GM12872 (cell line): ENCODE measurements at regions not wholly inside any gene's neighbourhood (a gene's known extent, or its start where the extent isn't known, plus 50 kb on each side); places are given as distances from the start of the nearest gene placed in this dataset.

Experiments
- TF ChIP-seq, protein P1 (sequence below): IDR thresholded peaks from 3 replicates; pipeline ENCODE4 v1.5.1; 2011; ENCODE audit warnings: low read depth, mild to moderate bottlenecking, low read length, moderate library complexity; ENCODE audit not compliant: insufficient read depth

DNA sequence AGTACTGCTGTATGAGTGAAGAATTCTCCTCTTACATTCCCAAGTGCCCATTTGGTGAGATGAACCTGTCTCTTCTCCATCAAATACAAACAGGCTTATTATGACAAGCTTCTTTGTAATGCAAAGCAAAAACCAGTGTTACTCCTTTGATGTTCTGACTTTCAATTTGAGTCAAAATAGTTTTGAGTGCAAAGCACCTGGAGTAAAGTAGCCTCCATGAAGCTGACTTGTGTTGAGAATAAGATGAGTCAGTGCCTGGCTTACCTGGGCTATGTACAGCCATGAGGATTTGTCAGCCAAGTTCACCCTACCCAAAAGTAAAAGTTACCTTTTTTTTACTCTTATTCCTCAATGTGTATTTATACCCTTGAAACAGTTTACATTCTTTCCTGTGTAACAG, 132.5 kb upstream of the FMR1 start:
- TF ChIP-seq, protein P1, sequence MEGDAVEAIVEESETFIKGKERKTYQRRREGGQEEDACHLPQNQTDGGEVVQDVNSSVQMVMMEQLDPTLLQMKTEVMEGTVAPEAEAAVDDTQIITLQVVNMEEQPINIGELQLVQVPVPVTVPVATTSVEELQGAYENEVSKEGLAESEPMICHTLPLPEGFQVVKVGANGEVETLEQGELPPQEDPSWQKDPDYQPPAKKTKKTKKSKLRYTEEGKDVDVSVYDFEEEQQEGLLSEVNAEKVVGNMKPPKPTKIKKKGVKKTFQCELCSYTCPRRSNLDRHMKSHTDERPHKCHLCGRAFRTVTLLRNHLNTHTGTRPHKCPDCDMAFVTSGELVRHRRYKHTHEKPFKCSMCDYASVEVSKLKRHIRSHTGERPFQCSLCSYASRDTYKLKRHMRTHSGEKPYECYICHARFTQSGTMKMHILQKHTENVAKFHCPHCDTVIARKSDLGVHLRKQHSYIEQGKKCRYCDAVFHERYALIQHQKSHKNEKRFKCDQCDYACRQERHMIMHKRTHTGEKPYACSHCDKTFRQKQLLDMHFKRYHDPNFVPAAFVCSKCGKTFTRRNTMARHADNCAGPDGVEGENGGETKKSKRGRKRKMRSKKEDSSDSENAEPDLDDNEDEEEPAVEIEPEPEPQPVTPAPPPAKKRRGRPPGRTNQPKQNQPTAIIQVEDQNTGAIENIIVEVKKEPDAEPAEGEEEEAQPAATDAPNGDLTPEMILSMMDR: no peak

DNA sequence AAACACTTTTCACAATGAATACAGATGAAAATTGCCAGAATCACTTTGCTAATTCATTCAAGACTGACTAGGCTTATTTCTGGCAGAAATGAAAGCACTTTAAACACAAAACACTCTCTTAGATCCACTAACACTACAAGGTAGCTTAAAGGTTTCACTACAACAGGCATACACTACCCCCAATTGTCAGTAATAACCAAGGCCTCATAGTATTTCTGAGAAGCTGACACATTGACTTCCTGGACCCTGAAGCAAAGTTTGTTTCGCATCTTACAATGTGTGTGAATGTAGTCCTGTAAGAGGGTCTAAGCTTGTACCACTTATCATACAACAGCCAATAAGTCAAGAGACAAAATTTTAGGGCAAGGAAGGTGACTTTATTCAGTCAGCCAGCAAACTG, 129.9 kb upstream of the FMR1 start:
- TF ChIP-seq, protein P1: no peak

DNA sequence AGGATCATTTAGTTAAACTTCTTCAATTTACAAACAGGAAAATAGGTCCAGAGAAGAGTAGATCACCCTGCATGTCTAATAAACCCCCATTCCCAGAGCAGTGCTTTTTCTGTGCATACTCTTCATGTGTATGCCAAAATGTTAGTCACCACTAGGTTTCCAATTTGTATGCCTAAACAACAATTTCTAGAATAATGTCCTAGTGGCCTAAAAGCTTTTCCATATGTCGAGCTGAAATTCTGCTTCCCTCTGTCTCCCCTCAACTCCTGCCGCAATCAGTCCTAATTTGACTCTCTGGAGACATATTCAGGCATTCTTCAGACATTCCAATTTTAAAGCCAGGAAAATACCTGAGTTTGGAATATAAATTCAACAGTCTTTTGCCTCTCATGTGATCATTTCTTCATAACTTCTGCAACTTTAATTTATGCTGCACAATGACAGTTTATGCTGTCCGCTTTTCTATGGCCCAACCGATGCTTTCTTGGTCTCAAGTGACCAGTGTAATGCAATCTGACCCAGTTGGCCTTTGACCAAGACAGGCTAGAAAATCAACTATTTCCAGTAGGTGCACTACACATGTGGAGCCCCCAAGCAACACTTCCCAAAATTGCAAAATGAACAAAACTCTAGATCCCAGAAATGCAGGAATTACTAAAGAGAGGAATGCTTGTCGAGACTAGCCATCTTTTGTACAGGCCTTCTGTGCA, 122.9 kb upstream of the FMR1 start:
- TF ChIP-seq, protein P1: no peak

DNA sequence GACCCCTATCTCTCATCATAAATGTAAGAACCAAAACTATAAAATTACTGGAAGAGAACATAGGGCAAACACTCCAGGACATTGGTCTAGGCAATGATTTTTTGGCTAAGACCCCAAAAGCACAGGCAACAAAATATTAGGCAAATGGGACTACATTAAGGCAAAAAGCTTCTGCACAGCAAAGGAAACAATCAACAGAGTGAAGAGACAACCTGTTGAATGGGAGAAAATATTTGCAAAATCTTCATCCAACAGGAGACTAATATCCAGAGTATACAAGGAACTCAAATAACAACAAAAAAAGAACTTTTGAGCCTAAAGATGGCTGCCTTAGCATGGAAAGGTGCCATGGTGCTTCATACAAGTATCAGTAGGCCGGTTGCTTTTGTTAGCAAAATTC, 111.1 kb upstream of the FMR1 start:
- TF ChIP-seq, protein P1: no peak

DNA sequence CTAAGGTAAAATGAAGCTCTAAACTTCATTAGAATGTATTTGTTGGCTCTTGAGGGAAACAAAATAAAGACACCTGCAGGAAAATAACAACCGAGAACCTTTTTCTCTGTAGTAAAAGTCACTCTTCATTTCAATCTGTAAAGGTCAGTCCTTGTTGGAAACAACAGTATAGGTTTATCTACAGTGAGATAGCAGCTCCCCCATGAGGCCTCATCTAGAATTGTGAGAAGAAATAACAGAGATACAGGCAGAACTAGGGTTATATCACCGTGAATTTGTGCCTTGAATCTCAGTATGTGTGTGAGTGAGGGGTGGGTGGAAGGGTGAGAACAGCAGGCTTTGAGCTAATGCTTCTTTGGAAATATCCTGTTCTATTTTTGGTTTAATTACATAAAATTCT, 107.8 kb upstream of the FMR1 start:
- TF ChIP-seq, protein P1: peak; percentile 41

DNA sequence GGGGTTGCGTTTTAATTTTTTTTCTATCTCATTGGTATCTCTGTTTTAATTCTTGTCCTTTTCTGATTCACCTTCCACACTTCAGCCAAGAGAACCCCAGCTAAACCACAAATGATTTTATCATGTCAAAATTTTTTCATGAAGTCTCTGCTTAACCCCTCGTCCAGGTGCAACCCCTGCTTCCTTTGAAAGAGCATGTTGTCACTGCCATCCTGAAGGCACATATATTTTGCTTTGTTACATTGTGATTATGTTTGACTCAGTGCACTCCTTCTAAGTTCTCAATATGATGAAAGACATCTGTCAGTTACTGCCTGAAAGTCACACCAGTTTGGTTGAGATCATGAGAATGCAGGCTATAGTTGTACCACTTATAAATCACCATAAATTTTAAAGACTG, 99.9 kb upstream of the FMR1 start:
- TF ChIP-seq, protein P1: no peak

DNA sequence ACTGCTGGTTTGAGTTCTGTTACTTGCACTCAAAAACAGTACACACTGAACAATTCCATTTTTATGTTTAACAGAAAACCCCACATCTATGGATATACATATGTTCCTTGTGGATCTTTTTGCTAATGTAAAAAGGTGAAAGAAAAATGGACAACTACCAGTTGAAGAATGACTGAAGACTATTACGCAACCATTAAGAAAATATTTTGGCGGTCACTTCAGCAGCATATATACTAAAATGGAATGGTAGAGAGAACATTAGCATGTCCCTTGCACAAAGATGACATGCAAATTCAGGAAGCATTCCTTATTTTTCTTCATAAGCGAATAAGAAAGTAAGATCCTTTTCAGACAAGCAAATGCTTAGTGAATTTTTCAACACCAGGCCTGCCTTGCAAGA, 84.6 kb upstream of the FMR1 start:
- TF ChIP-seq, protein P1: no peak
